ENCODE measurements at regions not wholly inside any gene's neighbourhood (a gene's known extent, or its start where the extent isn't known, plus 50 kb on each side); places are given as distances from the start of the nearest gene placed in this dataset.

DNA sequence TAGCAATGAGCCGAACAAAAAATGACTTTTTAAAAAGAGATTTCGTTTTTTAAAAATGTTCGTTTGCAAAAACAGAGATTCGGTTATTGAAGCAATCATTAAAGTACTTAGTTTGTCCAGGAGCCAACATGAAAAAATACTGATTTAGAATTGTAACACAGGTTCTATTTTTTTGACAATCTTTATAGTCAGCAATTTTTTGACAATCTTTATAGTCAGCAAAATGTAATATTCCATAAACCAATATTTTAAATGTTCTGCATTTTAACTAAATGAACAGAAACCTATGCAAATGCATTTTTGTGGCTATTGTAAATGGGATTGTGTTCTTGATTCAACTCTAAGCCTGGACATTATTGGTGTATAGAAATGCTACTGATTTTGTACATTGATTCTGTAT is 161.8 kb downstream of the DSEL start:
- TF ChIP-seq CTCF (IDR thresholded peaks at IDR 0.05; ENCODE audit: low read length) (no peak), EZH2phosphoT487 (IDR thresholded peaks at IDR 0.05; ENCODE audit: low read length) (no peak)
